ENCODE measurements at regions not wholly inside any gene's neighbourhood (a gene's known extent, or its start where the extent isn't known, plus 50 kb on each side); places are given as distances from the start of the nearest gene placed in this dataset.

DNA sequence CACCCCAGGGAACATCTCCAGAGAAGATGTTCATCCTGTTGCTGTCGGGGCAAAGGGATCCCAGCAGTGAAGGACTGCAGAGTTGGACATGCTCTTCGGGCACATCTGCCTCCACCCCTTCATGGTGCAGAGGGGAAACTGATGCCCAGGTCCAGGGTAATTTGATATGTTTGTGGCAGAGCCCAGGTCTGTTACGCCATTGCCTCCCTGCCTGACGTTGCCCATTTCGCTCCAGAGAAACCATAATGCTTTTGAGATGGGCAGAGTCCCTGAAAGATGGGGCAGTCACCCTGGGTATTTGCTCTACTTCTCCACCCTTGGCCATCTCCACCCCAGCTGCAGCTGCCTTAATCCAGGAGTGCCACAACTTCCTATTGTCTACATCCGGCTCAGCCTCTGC lies 290.4 kb upstream of the POU3F1 start:
- Histone ChIP-seq H3K9me3 (ENCODE audit: control insufficient read depth in 4 of 4, low read length in 3 of 4) (no peaks in the 10 kb centered on the region), H3K27ac (ENCODE audit: low read depth in 1 of 2, low read length in 2 of 2) (no peak overlapping the region), H3K9ac (ENCODE audit: low read depth in 1 of 2, low read length in 2 of 2) (no peak overlapping the region), H3K4me1 (ENCODE audit: control insufficient read depth in 4 of 4, insufficient read depth in 4 of 4, low read length in 3 of 4) (peaks cover 0 to 3% (median 0%) of the 10 kb centered on the region in 4 donors), H3K36me3 (ENCODE audit: control insufficient read depth in 4 of 4, insufficient read depth in 3 of 4, low read depth in 1 of 4, low read length in 3 of 4) (no peaks in the 10 kb centered on the region), H3K27me3 (ENCODE audit: control insufficient read depth in 4 of 4, insufficient read depth in 4 of 4, low read length in 3 of 4) (peaks cover 0 to 3% (median 0%) of the 10 kb centered on the region in 4 donors), H3K4me3 (ENCODE audit: low read depth in 1 of 3, low read length in 3 of 3) (no peak overlapping the region)
- WGBS = 77% methylated on average over 6 of the region's 6 CpGs
- no peak for TF ChIP-seq REST (IDR thresholded peaks at IDR 0.05)
- TF ChIP-seq RAD21 (IDR thresholded peaks at IDR 0.05) = no peak
- TF ChIP-seq, protein P1, sequence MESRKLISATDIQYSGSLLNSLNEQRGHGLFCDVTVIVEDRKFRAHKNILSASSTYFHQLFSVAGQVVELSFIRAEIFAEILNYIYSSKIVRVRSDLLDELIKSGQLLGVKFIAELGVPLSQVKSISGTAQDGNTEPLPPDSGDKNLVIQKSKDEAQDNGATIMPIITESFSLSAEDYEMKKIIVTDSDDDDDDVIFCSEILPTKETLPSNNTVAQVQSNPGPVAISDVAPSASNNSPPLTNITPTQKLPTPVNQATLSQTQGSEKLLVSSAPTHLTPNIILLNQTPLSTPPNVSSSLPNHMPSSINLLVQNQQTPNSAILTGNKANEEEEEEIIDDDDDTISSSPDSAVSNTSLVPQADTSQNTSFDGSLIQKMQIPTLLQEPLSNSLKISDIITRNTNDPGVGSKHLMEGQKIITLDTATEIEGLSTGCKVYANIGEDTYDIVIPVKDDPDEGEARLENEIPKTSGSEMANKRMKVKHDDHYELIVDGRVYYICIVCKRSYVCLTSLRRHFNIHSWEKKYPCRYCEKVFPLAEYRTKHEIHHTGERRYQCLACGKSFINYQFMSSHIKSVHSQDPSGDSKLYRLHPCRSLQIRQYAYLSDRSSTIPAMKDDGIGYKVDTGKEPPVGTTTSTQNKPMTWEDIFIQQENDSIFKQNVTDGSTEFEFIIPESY (IDR thresholded peaks at IDR 0.05) = no peak
- TF ChIP-seq JUND (IDR thresholded peaks at IDR 0.05) = no peak
- TF ChIP-seq GABPA (IDR thresholded peaks at IDR 0.05 in 1 of 2, conservative IDR thresholded peaks at IDR 0.05 in 1 of 2) = no peak
- no peak for DNase-seq (ENCODE audit: low spot score)

DNA sequence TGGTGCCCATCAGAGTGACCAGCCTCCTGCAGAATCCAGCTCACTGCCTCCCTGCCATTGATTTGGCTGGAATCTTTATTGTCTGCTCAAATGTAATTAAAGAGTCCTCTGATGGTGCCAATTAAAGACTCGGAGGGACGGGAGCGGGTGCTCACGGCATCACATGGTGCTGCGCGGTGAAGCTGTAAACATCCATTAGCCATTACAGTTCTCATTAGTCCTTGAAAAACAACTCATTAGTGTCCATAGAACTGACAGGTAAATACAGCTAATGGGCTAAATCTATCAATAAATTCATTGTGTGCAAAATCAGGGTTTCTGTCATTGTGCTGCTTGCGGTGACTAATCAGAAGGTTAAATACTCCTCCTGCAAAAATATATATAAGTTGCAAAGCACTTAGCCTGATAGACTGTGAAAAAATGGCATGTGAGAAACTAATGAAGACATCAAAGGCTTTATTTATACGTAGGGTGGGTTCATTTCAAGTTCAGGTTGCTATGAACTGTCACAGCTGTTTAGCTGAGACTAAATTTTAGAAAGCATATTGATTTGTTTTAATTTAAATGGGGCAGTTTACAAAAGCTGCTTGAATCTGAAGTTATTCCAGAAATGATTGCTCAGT lies 289.8 kb upstream of the POU3F1 start:
- Histone ChIP-seq H3K4me1 (ENCODE audit: control insufficient read depth in 4 of 4, insufficient read depth in 4 of 4, low read length in 3 of 4) (peaks cover 0 to 3% (median 0%) of the 10 kb centered on the region in 4 donors), H3K4me3 (ENCODE audit: low read depth in 1 of 3, low read length in 3 of 3) (no peak overlapping the region), H3K9me3 (ENCODE audit: control insufficient read depth in 4 of 4, low read length in 3 of 4) (no peaks in the 10 kb centered on the region), H3K9ac (ENCODE audit: low read depth in 1 of 2, low read length in 2 of 2) (no peak overlapping the region), H3K27me3 (ENCODE audit: control insufficient read depth in 4 of 4, insufficient read depth in 4 of 4, low read length in 3 of 4) (peaks cover 0 to 3% (median 0%) of the 10 kb centered on the region in 4 donors), H3K36me3 (ENCODE audit: control insufficient read depth in 4 of 4, insufficient read depth in 3 of 4, low read depth in 1 of 4, low read length in 3 of 4) (no peaks in the 10 kb centered on the region), H3K27ac (ENCODE audit: low read depth in 1 of 2, low read length in 2 of 2) (no peak overlapping the region)
- no peak for TF ChIP-seq GABPA (IDR thresholded peaks at IDR 0.05 in 1 of 2, conservative IDR thresholded peaks at IDR 0.05 in 1 of 2)
- TF ChIP-seq RXRA (IDR thresholded peaks at IDR 0.05) = no peak
- TF ChIP-seq TAF1 (conservative IDR thresholded peaks at IDR 0.05) = no peak
- TF ChIP-seq FOXA2 (IDR thresholded peaks at IDR 0.05) = no peak
- no peak for DNase-seq (ENCODE audit: low spot score)
- 76% methylated on average over 8 of the region's 8 CpGs for WGBS

DNA sequence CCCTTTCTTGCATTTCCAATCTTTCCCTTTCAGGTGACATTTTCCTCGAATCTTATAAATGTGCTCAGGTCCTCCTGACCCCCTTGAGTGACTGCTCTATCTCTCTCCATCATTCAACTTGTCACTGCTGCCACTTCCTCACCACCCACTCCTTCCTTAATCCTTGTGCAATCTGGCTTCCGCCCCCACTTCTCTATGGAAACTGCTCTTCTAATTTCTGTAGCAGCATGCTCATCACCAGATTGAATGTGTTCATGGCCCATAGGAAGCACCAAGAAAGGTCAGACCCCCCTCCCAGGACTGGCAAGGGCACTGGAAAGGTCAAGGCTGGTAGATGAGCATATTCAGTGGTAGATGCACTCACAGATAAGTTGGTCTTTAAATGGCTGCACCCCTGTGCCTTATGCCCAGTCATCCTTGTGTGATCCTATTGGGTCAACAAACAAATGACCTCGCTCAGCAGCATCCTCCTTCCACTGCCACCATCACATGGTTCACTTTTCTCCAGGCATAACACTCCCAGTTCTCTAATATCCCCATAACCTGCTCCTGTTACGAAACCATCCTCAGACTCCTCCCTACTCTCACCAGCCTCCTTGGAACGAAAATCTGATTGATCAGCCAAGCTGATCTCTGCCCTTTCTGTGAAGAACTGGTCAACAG lies 288.5 kb upstream of the POU3F1 start:
- WGBS = 53% methylated on average over 5 of the region's 5 CpGs
- TF ChIP-seq TAF1 (conservative IDR thresholded peaks at IDR 0.05) (no peak), HNF4A (conservative IDR thresholded peaks at IDR 0.05) (no peak), SP1 (IDR thresholded peaks at IDR 0.05) (no peak), GABPA (IDR thresholded peaks at IDR 0.05 in 1 of 2, conservative IDR thresholded peaks at IDR 0.05 in 1 of 2) (no peak), JUND (IDR thresholded peaks at IDR 0.05) (no peak), RAD21 (IDR thresholded peaks at IDR 0.05) (no peak), FOXA1 (IDR thresholded peaks at IDR 0.05) (no peak), RXRA (IDR thresholded peaks at IDR 0.05) (no peak), MAX (IDR thresholded peaks at IDR 0.05) (no peak), YY1 (IDR thresholded peaks at IDR 0.05) (no peak), ATF3 (IDR thresholded peaks at IDR 0.05) (no peak), NR2F2 (IDR thresholded peaks at IDR 0.05) (no peak)
- TF ChIP-seq, protein P2, sequence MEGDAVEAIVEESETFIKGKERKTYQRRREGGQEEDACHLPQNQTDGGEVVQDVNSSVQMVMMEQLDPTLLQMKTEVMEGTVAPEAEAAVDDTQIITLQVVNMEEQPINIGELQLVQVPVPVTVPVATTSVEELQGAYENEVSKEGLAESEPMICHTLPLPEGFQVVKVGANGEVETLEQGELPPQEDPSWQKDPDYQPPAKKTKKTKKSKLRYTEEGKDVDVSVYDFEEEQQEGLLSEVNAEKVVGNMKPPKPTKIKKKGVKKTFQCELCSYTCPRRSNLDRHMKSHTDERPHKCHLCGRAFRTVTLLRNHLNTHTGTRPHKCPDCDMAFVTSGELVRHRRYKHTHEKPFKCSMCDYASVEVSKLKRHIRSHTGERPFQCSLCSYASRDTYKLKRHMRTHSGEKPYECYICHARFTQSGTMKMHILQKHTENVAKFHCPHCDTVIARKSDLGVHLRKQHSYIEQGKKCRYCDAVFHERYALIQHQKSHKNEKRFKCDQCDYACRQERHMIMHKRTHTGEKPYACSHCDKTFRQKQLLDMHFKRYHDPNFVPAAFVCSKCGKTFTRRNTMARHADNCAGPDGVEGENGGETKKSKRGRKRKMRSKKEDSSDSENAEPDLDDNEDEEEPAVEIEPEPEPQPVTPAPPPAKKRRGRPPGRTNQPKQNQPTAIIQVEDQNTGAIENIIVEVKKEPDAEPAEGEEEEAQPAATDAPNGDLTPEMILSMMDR (IDR thresholded peaks at IDR 0.05; ENCODE audit: low read depth, low read length, missing input control) = no peak

More for the DNA sequence above, 288.5 kb upstream of the POU3F1 start:
- Histone ChIP-seq H3K9ac (ENCODE audit: low read depth in 1 of 2, low read length in 2 of 2) (no peak overlapping the region), H3K9me3 (ENCODE audit: control insufficient read depth in 4 of 4, low read length in 3 of 4) (no peaks in the 10 kb centered on the region), H3K27ac (ENCODE audit: low read depth in 1 of 2, low read length in 2 of 2) (no peak overlapping the region), H3K4me3 (ENCODE audit: low read depth in 1 of 3, low read length in 3 of 3) (no peak overlapping the region), H3K27me3 (ENCODE audit: control insufficient read depth in 4 of 4, insufficient read depth in 4 of 4, low read length in 3 of 4) (peaks cover 0 to 6% (median 0%) of the 10 kb centered on the region in 4 donors), H3K36me3 (ENCODE audit: control insufficient read depth in 4 of 4, insufficient read depth in 3 of 4, low read depth in 1 of 4, low read length in 3 of 4) (no peaks in the 10 kb centered on the region), H3K4me1 (ENCODE audit: control insufficient read depth in 4 of 4, insufficient read depth in 4 of 4, low read length in 3 of 4) (peaks cover 0 to 3% (median 0%) of the 10 kb centered on the region in 4 donors)
- DNase-seq (ENCODE audit: low spot score) = no peak

Data from liver (tissue), 8 donors.